K562 (cell line): ENCODE measurements at regions not wholly inside any gene's neighbourhood (a gene's known extent, or its start where the extent isn't known, plus 50 kb on each side); places are given as distances from the start of the nearest gene placed in this dataset.

Experiments used
- ATAC-seq: fragments of 200-7000 bp; cut with Tn5 transposase; 3 replicates; pipeline ENCODE4 v1.9.1; 2020; ENCODE audit warnings: moderate library complexity
- BruUV-seq: library from RNA; stranded (reverse); fragments of 400-500 nt; replicated peaks from 2 replicates; lab custom pipeline; 2021; lab: Mats Ljungman, UMichigan
- CTCF ChIA-PET: fragments of 300-600 bp; formaldehyde crosslinking; extraction: SDS; loops from one replicate; lab custom pipeline; 2021; ENCODE audit warnings: low intra/inter-chr PET ratio; lab: Yijun Ruan, JAX
- POLR2A ChIA-PET: fragments of 300-600, 350-650 bp; sonication (Branson Sonifier 250); formaldehyde crosslinking; extraction: SDS; loops from one replicate; lab custom pipeline; 2021; ENCODE audit warnings: antibody characterized with exemption, inconsistent platforms; lab: Yijun Ruan, JAX
- DNase-seq, 4 experiments: peaks; one replicate each; pipeline versions ENCODE4 v3.0.0 to v3.0.0-alpha.2; 2011 to 2018; ENCODE audit warnings: low spot score in 3 of 4, mixed read lengths in 3 of 4; ENCODE audit errors: extremely low read depth in 1 of 4
- FAIRE-seq: peaks from 2 replicates; lab custom pipeline; 2011; peaks lifted over from hg19 to GRCh38; lab: Jason Lieb, UNC
- H2AFZ ChIP-seq: 2 replicates; pipeline ENCODE4 v1.6.0; 2011; ENCODE audit warnings: low read depth, low read length, control low read depth, inconsistent platforms
- H3K27ac ChIP-seq: fragments of 200-600 bp; 3 replicates; pipeline ENCODE4 v1.8.0; 2011; ENCODE audit warnings: low read depth, mild to moderate bottlenecking, control low read depth, inconsistent platforms, low read length, moderate library complexity, mixed read lengths; ENCODE audit errors: extremely low read depth
- H3K27me3 ChIP-seq, 2 experiments: fragments of 300-600 bp in 1 of 2; 2 replicates in 1 of 2; 3 replicates in 1 of 2; pipeline versions ENCODE4 v1.6.0 to v1.8.0; 2011; ENCODE audit warnings: inconsistent platforms in 2 of 2, low read length in 2 of 2, mild to moderate bottlenecking in 1 of 2, mixed read lengths in 1 of 2, moderate library complexity in 1 of 2; ENCODE audit not compliant: control insufficient read depth in 2 of 2, insufficient read depth in 2 of 2
- H3K36me3 ChIP-seq: fragments of 300-600 bp; 3 replicates; pipeline ENCODE4 v1.8.0; 2011; ENCODE audit warnings: mild to moderate bottlenecking, low read length, inconsistent platforms; ENCODE audit not compliant: control insufficient read depth, insufficient read depth
- H3K4me1 ChIP-seq, 2 experiments: fragments of 200-600 bp in 1 of 2; replicated peaks in 1 of 2; 2 replicates in 1 of 2; 3 replicates in 1 of 2; pipeline versions ENCODE4 v1.5.1 to v1.8.0; 2011; ENCODE audit warnings: inconsistent platforms in 2 of 2, low read length in 2 of 2, mild to moderate bottlenecking in 1 of 2, mixed read lengths in 1 of 2, moderate library complexity in 1 of 2; ENCODE audit not compliant: control insufficient read depth in 2 of 2, insufficient read depth in 2 of 2
- H3K4me2 ChIP-seq: 2 replicates; pipeline ENCODE4 v1.6.1; 2011; ENCODE audit warnings: low read length, control low read depth, inconsistent platforms, mixed read lengths; ENCODE audit not compliant: insufficient read depth
- H3K4me3 ChIP-seq: fragments of 200-600 bp; sonication (generic), shearing (Covaris generic); 2 replicates; pipeline ENCODE4 v1.5.1; 2016; ENCODE audit warnings: control low read depth, inconsistent platforms
- H3K79me2 ChIP-seq: fragments of 200-600 bp; 3 replicates; pipeline ENCODE4 v1.8.0; 2011; ENCODE audit warnings: low read length, inconsistent platforms; ENCODE audit not compliant: control insufficient read depth, insufficient read depth
- H3K9ac ChIP-seq, 2 experiments: 2 replicates each; pipeline versions ENCODE4 v1.6.0 to v1.6.1; 2011; ENCODE audit warnings: low read depth in 2 of 2, low read length in 2 of 2, control low read depth in 1 of 2, inconsistent platforms in 1 of 2, mild to moderate bottlenecking in 1 of 2, mixed read lengths in 1 of 2; ENCODE audit not compliant: insufficient read depth in 1 of 2
- H3K9me1 ChIP-seq: one replicate; pipeline ENCODE4 v1.6.0; 2011; ENCODE audit warnings: inconsistent platforms, mild to moderate bottlenecking, low read length, moderate library complexity; ENCODE audit not compliant: control insufficient read depth, insufficient read depth
- H3K9me3 ChIP-seq: replicated peaks from 2 replicates; pipeline ENCODE4 v1.5.1; 2011; ENCODE audit warnings: low read depth, low read length, inconsistent platforms; ENCODE audit not compliant: control insufficient read depth, insufficient read depth
- H4K20me1 ChIP-seq: replicated peaks from 2 replicates; pipeline ENCODE4 v1.6.1; 2011; ENCODE audit warnings: low read length, inconsistent platforms, mixed read lengths; ENCODE audit not compliant: control insufficient read depth, insufficient read depth
- HDAC6 ChIP-seq: IDR thresholded peaks from 2 replicates; pipeline ENCODE4 v1.6.1; 2012; ENCODE audit warnings: low read depth, mild to moderate bottlenecking, control low read depth, inconsistent platforms, low read length, moderate library complexity
- KLF6 ChIP-seq: fragments of 250-450 bp; sonication (Bioruptor Pico); IDR thresholded peaks from 2 replicates; pipeline ENCODE4 v1.4.0; 2020; ENCODE audit warnings: mild to moderate bottlenecking, moderate library complexity, borderline replicate concordance
- MCM3 ChIP-seq: fragments of 450-650 bp; IDR thresholded peaks from 2 replicates; pipeline ENCODE4 v1.6.1; 2016
- RBM34 ChIP-seq: fragments of 200-400 bp; formaldehyde crosslinking; IDR thresholded peaks from 2 replicates; pipeline ENCODE4 v1.6.1; 2018; ENCODE audit warnings: low read length, borderline replicate concordance; ENCODE audit not compliant: insufficient read depth
- SREBF2 ChIP-seq: sonication (generic); formaldehyde crosslinking; IDR thresholded peaks from 2 replicates; pipeline ENCODE4 v1.4.0; 2020; ENCODE audit warnings: mild to moderate bottlenecking, missing genetic modification reagents
- TSHZ1 ChIP-seq: fragments of 250-450 bp; sonication (Bioruptor Pico); IDR thresholded peaks from 2 replicates; pipeline ENCODE4 v1.4.0; 2020; ENCODE audit warnings: mild to moderate bottlenecking, moderate library complexity
- XRCC3 ChIP-seq: fragments of 450-650 bp; IDR thresholded peaks from 2 replicates; pipeline ENCODE4 v1.6.1; 2017; ENCODE audit warnings: mild to moderate bottlenecking, moderate library complexity
- ZBTB1 ChIP-seq: sonication (generic); formaldehyde crosslinking; IDR thresholded peaks from 2 replicates; pipeline ENCODE4 v1.8.1; 2023; ENCODE audit warnings: missing genetic modification reagents, low read depth, mild to moderate bottlenecking, borderline replicate concordance
- ZBTB5 ChIP-seq: fragments of 450-650 bp; IDR thresholded peaks from 2 replicates; pipeline ENCODE4 v1.6.1; 2017; ENCODE audit warnings: antibody characterized with exemption
- ZC3H4 ChIP-seq: sonication (generic); formaldehyde crosslinking; IDR thresholded peaks from 2 replicates; pipeline ENCODE4 v1.9.0; 2021; ENCODE audit warnings: missing genetic modification reagents, borderline replicate concordance
- ZC3H8 ChIP-seq: fragments of 450-650 bp; IDR thresholded peaks from 2 replicates; pipeline ENCODE4 v1.6.1; 2017
- ZNF274 ChIP-seq: IDR thresholded peaks from 2 replicates; pipeline ENCODE4 v1.6.1; 2011; ENCODE audit warnings: low read depth, mild to moderate bottlenecking, low read length, moderate library complexity, borderline replicate concordance
- ZNF830 ChIP-seq: fragments of 250-450 bp; sonication (Bioruptor Pico); IDR thresholded peaks from 2 replicates; pipeline ENCODE4 v1.5.0; 2021; ENCODE audit warnings: mild to moderate bottlenecking
- WGBS: fragments of 100-300 bp; shearing (Covaris generic); methylation state at CpG from one replicate; pipeline ENCODE4 v1.1.6; 2016; ENCODE audit warnings: low coverage, mixed read lengths; ENCODE audit not compliant: insufficient coverage; ENCODE audit errors: missing lambda C conversion rate; 5-methylcytosine and 5-hydroxymethylcytosine counted together
- in situ Hi-C: fragments of 300-500 bp; cut with MboI; formaldehyde crosslinking; loops from 4 replicates; pipeline ENCODE4 v1.15.0; 2018; ENCODE audit warnings: inconsistent platforms, mixed read lengths
- intact Hi-C: fragments of 100-400 bp; cut with micrococcal nuclease; formaldehyde crosslinking; loops from 2 replicates; pipeline ENCODE4 v1.14.2; 2022

GRCh38 chr11:91041626-91042025, 818.8 kb upstream of the CHORDC1 start (continued):
- no peak for TF ChIP-seq TSHZ1 (CRISPR knock-in tag)
- TF ChIP-seq ZBTB5: no peak
- TF ChIP-seq, all 486 proteins: peak for 0

GRCh38 chr11:91023731-91024130, 800.9 kb upstream of the CHORDC1 start:
- H3K9ac ChIP-seq: no peak overlapping the region
- ChIA-PET CTCF (no interaction called here), POLR2A (no interaction called here)
- FAIRE-seq: no peak
- H4K20me1 ChIP-seq: no peaks in the 10 kb centered on the region
- H2AFZ ChIP-seq: no peak overlapping the region
- in situ Hi-C loops (no loop called here), intact Hi-C loops (no loop called here)
- H3K79me2 ChIP-seq: no peaks in the 10 kb centered on the region
- no peak overlapping the region for H3K27ac ChIP-seq
- H3K27me3 ChIP-seq: no peaks in the 10 kb centered on the region
- no peaks in the 10 kb centered on the region for H3K36me3 ChIP-seq
- H3K9me3 ChIP-seq: peaks cover 2% of the 10 kb centered on the region; the same call in 1 of the 2 replicates
- H3K4me1 ChIP-seq: no peaks in the 10 kb centered on the region
- no peaks in the 10 kb centered on the region for H3K9me1 ChIP-seq
- WGBS: 0% methylated on average over 2 of the region's 2 CpGs
- no peak overlapping the region for H3K4me2 ChIP-seq
- no TSS peak for BruUV-seq
- no peak overlapping the region for H3K4me3 ChIP-seq
- no peak for ATAC-seq
- DNase-seq: no peak
- TF ChIP-seq HDAC6: no peak
- TF ChIP-seq ZNF274: no peak
- no peak for TF ChIP-seq XRCC3
- no peak for TF ChIP-seq ZNF830 (CRISPR knock-in tag)
- no peak for TF ChIP-seq KLF6 (CRISPR knock-in tag)
- no peak for TF ChIP-seq MCM3
- TF ChIP-seq ZBTB1 (CRISPR knock-in tag): no peak
- TF ChIP-seq ZC3H4 (CRISPR knock-in tag): no peak
- TF ChIP-seq SREBF2 (CRISPR knock-in tag): no peak
- TF ChIP-seq RBM34: no peak
- no peak for TF ChIP-seq ZC3H8
- TF ChIP-seq, all 486 proteins: peak for 0
